Ecto neural progenitor cell (in vitro differentiated cells): ENCODE measurements at regions not wholly inside any gene's neighbourhood (a gene's known extent, or its start where the extent isn't known, plus 50 kb on each side); places are given as distances from the start of the nearest gene placed in this dataset.

ENCODE experiments used
- DNase-seq: peaks from one replicate; pipeline ENCODE4 v3.0.0-alpha.2; 2018; ENCODE audit warnings: low spot score

- peak; percentile 48 for DNase-seq
Measured at GRCh38 chr18:78879072-78879883, 100.3 kb upstream of the SALL3 start.

- peak; percentile 9 for DNase-seq
Measured at GRCh38 chr18:78882585-78882984, 97.0 kb upstream of the SALL3 start.

- peak; percentile 10 for DNase-seq
Measured at GRCh38 chr18:78883501-78883900, 96.1 kb upstream of the SALL3 start.

DNA sequence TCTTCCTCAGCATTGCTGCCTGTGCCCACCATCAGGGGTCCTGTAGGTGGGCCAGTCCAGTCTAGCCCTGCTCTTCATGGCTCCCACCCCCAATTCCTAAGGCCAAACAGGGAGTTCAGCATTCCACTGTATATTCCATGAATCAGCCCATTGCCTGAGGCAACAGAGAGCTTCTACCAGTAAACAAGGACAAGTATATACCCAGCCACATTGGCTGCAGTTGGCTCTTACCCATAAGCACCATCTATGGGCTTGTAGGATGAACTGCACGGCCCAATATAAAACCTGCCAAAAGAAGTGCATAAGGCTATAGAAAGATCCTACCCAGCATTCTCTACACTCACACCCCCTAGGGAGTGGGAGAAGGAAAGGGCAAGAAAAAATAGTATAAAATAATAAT, 95.1 kb upstream of the SALL3 start:
- peak; percentile 31 for DNase-seq

DNA sequence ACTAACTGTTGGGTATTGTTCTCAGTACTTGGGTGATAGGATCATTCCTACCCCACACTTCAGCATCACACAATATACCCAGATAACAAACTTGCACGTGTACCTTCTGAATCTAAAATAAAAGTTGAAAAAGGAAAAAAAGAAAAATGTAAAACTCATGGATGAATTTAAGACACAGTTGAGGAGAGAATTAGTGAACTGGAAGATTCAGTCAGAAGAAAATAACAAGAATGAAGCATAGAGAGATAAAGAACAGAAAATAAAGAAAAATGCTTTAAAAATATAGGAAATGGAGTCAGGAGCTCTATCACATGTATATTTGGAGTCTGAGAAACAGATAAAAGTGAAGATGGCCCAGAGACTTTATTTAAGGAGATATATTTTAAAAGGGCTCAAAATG, 90.4 kb upstream of the SALL3 start:
- DNase-seq: no peak

- peak; percentile 12 for DNase-seq
Measured at GRCh38 chr18:78890388-78890787, 89.2 kb upstream of the SALL3 start.

DNA sequence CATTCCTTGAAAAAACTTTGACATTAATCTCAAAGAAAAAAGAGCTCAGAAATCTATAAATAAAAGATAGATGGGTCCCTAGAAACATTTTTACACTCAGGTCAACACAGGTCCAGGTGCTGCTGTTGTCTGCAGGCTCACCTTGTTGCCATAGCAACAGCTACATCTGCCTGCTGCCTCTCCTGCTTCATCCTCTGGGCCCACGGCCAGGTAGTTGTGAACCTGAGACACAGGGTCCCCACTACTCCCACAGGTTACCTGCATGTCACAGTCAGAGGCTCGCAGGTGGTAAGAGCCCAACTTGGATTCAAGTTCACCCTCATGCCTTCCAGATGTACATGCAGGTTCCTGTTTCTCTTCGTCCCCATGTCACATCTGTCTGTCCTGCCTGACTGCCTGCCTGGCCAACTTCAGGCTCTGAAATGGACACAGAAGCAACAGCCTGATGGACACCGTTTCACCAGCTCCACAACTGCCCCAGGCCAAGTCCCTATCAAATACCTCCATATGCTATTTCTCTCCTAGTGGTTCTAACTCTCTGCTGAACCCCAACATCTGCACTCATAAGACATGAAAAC, 88.3 kb upstream of the SALL3 start:
- DNase-seq: peak; percentile 19

DNA sequence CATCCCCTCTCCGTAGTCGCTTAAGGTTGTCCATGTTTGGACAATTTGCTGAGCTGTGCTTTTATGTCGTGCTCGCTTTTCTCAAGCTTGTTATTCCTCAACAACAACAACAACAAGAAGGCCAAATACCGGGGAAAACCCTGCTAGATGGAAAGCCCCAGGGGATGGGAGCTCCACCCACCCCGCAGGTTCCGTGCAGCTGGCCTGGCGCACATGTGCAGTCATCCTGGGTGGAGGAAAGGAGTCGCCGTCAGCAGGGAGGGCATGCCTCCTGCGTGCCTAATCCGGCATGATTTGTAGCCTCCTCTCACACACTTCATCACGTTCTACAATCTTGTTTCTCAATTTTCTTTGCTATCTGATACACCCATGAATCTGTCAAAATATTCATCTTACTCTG, 87.4 kb upstream of the SALL3 start:
- DNase-seq: peak; percentile 17

- DNase-seq: no peak
Measured at GRCh38 chr18:78892721-78893120, 86.9 kb upstream of the SALL3 start.

DNA sequence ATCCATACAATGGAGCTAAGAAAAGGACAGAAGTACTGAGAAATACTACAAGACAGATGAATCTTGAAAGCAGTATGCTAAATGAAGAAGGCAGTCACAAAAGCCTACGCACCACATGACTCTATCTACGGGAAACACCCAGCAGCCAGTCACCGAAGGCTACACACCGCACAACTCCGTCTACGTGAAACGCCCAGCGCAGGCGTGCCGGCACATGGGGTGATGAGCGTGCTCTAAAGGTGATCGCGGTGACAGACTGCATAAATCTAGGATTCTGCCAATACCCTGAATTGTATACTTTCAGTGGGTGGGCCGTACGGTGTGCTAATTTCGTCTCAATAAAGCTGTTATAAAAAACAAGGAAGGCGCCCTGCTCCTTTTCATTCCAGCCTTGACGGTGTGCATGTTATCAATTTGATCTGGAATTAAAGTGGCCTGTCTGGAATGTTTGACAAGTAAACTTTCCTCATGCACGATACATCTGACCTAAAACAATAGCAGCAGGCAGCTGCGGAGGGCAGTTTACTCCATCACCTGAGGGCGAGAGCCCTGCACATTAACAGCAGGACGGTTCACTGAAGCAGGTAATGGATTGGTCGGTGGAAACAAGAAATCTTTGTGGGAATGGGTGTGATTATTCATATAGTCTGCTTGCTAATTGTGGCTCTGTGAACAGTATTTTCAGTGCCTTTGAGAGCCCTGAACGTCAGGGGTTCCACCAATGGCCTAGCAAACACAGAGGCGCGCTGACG, 86.2 kb upstream of the SALL3 start:
- DNase-seq: peak; percentile 28

- peak; percentile 40 for DNase-seq
Measured at GRCh38 chr18:78894033-78894305, 85.6 kb upstream of the SALL3 start.

DNA sequence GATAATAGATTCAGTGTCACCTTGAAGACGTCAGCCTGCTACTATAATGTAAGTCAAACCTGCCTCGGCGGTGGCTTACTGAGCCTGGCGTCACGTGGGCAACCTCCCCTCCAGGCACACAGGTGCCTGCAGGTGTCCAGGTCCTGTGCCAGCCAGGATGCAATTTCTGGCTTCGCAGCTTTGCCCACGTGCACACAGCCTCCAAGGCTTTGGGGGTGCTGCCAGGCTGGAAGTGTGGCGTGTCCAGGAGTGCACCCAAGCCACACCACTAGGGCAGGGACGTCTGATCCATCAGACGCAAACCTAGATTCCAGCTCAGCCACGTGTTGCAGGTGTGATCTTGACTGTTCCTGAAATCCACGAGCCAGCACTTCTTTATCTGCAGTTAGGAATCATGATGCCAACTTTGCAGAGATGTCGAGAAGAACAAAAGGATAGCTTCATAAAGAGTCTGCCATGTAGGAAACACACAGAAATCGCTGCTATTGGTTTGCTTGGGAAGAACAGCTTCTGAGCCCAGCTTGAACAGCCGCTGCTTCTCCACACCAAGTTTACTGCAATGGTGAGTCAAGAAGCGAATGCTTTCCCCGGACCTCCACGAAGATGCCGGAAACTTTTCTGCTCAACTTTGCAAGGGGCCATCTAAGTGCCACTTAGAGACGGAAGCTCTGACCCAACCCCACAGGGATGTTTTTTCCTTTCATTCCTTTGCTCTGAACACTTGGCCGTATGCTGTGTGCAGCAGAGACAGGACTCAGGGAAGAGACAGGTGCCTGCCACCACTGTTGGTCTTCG, 84.2 kb upstream of the SALL3 start:
- peak; percentile 19 for DNase-seq

- peak; percentile 19 for DNase-seq
Measured at GRCh38 chr18:78896111-78896905, 83.3 kb upstream of the SALL3 start.

DNA sequence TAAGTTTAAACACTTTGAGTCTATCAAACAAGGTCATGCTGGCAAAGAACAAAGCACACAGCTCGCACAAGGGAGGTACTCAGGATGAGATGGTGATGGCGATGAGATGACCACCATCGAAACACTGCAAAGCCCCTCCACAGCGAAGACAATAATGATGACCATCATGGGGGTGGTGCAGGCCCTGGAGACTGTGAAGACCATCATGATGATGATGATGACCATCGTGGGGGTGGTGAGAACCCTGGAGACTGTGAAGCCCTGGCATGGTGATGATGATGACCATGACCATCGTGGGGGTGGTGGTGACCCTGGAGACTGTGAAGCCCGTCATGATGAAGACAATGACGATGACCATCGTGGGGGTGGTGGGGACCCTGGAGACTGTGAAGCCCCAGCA, 81.6 kb upstream of the SALL3 start:
- DNase-seq: no peak

DNA sequence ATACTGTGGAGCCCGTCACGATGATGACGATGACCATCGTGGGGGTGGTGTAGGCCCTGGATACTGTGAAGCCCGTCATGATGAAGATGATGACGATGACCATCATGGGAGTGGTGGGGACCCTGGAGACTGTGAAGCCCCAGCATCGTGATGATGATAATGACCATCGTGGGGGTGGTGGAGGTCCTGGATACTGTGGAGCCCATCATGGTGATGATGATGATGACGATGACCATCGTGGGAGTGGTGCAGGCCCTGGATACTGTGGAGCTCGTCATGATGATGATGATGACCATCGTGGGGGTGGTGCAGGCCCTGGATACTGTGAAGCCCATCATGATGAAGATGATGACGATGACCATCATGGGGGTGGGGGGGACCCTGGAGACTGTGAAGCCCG, 81.0 kb upstream of the SALL3 start:
- DNase-seq: no peak

DNA sequence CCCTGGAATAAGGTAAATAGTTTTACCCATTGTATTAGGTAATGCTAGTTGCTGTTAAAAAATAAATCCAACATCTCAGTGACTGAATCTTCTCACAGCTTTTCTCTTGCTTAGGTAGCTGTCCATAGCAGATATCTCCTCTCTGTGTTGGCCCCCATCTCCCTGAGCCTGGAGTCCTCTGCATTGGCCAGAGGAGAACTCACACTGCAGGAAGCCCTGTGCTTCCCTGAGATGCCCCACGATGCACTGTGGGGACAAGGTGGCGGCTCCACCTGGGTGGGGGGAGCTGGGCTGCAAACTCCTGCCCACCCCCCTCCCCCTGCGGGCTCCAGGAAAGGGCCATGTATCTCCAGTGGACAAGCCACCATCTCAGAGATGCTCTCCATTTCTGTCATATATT, 80.4 kb upstream of the SALL3 start:
- no peak for DNase-seq

DNA sequence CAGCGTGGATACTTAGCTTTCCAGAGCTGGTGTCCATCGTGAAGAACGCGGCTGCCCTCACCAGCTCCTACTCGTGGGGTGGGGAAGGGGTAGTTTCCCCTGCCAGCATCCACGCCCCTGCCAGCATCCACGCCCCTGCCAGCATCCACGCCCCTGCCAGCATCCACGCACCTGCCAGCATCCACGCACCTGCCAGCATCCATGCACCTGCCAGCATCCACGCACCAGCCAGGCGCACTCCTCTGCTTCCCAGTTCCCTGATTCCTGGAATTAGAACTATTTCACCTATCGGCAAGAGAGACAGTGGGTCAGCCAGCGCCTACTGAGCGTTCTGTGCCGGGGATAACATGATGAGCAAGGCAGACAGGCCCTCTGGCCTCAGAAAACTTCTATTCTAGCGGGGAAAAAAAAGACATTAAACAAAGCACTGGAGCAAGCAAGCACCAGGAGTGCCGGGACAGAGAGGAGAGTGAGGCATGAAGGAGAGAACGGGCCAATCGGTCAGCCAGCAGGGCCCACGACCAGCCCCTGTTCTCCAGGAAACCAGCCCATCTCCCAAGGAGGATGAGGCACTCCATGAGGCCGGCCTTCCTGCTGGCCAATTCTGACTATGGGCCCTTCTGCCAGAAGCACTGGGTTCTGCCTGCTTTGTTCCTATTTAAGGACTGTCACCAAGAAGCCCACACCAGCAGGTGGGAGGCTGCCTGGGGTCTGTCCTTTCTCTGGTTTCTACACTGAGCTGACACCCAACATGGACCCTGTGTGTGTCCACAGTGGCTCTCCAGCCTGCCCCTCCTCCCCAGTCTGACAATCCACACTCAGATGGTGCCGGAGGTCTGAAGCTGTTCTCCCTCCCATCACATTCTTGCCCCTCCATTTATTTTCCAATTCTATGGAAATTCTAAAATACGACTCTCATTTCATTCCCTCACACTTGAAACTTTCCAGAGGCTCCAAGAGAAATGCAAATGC, 78.4 kb upstream of the SALL3 start:
- peak; percentile 25 for DNase-seq

- DNase-seq: peak; percentile 32
Measured at GRCh38 chr18:78901923-78902794, 77.5 kb upstream of the SALL3 start.

GRCh38 chr18:78902795-78903435, 76.7 kb upstream of the SALL3 start:
- peak; percentile 29 for DNase-seq
